Fibroblast of lung (primary cell): ENCODE measurements at regions not wholly inside any gene's neighbourhood (a gene's known extent, or its start where the extent isn't known, plus 50 kb on each side); places are given as distances from the start of the nearest gene placed in this dataset.

Source experiments
- CTCF ChIP-seq, 2 donors: IDR thresholded peaks in 1 of 2; conservative IDR thresholded peaks in 1 of 2; 1 replicate in 1 of 2; 2 replicates in 1 of 2; pipeline ENCODE4 v1.5.1; 2011 to 2012; ENCODE audit warnings: low read length in 2 of 2, control low read depth in 1 of 2, inconsistent platforms in 1 of 2, low read depth in 1 of 2, mild to moderate bottlenecking in 1 of 2
- EZH2 ChIP-seq: IDR thresholded peaks from 2 replicates; pipeline ENCODE4 v1.5.1; 2012; ENCODE audit warnings: low read length, control low read depth, mild to moderate bottlenecking; ENCODE audit errors: missing control alignments

GRCh38 chr3:82676356-82677026 is 915.0 kb upstream of the GBE1 start:
- TF ChIP-seq CTCF (conservative IDR thresholded peaks at IDR 0.05 in 1 of 2, IDR thresholded peaks at IDR 0.05 in 1 of 2; ENCODE audit: low read depth in 1 of 2, low read length in 2 of 2) (no peak), EZH2 (no peak)
